HG03457 (cell line): ENCODE measurements at regions not wholly inside any gene's neighbourhood (a gene's known extent, or its start where the extent isn't known, plus 50 kb on each side); places are given as distances from the start of the nearest gene placed in this dataset.
"Not testable (repeated sequence)": the region's sequence is repeated elsewhere in the genome, so short reads cannot be mapped to it uniquely, and the experiment has no call there.

Experiments used
- ATAC-seq: cut with Tn5 transposase; IDR thresholded peaks from one replicate; pipeline ENCODE4 v1.9.1; 2021; ENCODE audit warnings: moderate number of reproducible peaks; ENCODE audit not compliant: unreplicated experiment

DNA sequence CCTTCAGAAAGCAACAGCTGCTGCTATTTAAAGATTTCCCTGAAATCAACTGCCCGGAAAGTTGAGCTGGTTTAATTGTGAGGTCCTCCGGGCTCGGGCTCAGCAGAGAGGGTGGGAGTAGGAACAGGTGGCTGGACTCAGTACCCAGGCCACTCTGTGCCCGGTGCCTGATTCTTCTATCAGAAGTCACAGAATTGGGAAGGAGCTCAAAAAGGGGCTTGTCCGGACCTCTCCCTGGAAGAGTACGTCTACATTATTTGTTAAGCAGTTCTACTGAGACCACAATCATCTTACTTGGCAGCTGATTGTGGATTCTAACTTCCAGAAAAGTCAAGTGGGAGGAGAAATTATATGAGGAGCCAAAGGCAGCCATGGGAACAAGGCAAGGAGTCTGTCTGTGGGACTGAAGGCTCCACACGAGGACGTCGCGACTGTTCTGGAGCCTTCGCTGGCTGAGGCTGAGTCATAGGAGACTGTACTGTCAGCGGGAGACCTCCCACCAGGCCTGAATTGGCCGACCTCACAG, 91.7 kb upstream of the ANKRD10 start:
- ATAC-seq: no peak

GRCh38 chr13:111005808-111006505, 91.1 kb upstream of the ANKRD10 start:
- ATAC-seq: no peak

DNA sequence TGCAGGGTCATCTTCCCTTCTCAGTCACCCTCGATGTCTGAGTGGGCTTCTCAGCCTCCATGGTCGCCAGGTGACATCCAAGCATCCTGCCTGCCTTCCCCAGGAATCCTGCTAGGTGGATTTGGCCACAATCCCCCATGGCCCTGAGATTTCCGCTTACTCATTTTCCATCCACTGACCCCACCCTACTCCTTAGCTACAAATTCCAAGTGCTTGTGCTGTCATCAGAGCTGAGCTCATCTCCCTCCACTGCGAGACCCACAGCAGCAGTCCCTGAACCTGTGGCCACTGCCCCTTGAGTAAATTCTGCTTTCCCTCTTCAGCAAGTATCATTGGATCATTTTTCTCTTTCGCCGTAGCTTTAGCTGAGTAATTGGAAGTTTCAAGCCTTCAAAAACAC, 90.5 kb upstream of the ANKRD10 start:
- no peak for ATAC-seq

- ATAC-seq: no peak
These were observed 89.6 kb upstream of the ANKRD10 start for GRCh38 chr13:111004444-111004843.

GRCh38 chr13:111001636-111002035, 86.8 kb upstream of the ANKRD10 start:
- no peak for ATAC-seq

DNA sequence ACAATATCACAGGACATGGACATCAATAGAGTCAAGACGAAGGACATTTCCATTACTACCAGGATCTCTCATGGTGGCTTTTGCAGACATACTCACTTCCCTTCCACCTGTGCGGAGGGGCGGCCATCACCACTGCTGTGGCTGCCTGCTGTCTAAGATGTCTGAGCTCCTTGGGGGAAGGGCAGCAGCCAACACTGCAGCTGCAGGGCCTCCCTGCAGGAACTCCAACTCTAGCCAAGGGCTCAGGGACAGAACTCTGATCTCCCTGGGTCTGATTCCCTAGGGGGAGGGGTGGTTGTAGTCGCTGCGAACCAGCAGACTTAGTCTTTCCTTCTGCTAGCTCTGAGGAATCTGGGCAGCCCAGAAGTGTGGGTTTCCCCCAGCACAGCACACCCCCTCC, 78.9 kb upstream of the ANKRD10 start:
- no peak for ATAC-seq

DNA sequence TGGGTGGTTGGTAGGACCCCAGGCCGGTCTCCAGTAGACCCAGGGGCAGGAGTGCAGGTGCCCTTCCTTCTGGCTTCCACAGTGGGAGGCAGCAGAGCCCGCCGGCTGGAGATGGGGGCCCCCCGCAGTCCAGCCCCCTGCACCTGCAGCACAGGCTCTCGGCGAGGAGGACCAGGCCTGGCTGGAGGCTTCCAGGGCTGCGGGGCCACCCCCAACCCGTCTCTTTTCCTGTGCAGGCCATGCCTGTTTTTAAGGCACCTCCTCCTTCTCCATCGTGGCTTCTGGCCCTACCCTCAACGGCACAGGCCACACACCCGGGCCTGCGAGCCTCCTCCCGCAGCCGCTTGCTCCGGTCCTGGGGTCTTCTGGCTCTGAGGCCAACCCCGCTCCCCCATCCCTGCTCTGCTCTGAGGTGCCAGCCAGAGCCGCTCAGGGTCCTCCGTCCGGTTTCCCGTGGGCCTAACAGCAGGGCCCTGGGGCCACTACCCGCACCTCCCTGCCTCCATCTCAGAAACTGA, 77.2 kb upstream of the ANKRD10 start:
- no peak for ATAC-seq

- no peak for ATAC-seq
These were observed 74.5 kb upstream of the ANKRD10 start for GRCh38 chr13:110989331-110989730.

- ATAC-seq: no peak
These were observed 70.7 kb upstream of the ANKRD10 start for GRCh38 chr13:110985541-110985940.

- ATAC-seq: no peak
These were observed 69.9 kb upstream of the ANKRD10 start for GRCh38 chr13:110984798-110985197.

DNA sequence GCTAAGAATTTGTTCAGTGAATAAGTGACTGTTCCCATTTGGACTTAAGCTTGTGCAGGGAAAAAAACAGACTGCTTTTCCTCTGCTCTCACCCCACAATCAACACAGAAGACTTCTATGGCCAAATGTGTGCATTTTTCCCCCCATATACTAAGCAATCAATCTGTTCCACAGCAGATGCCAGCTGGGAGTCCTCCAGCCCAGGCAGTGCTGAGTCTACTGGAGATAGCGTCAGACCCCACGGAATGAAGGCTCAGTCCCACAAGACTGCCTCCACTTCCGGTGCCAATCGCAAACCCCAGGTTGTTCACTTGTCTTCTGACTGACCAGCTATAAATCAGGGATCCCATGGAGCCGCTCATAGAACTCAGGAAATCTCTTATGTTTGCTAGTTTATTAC, 69.5 kb upstream of the ANKRD10 start:
- no peak for ATAC-seq

DNA sequence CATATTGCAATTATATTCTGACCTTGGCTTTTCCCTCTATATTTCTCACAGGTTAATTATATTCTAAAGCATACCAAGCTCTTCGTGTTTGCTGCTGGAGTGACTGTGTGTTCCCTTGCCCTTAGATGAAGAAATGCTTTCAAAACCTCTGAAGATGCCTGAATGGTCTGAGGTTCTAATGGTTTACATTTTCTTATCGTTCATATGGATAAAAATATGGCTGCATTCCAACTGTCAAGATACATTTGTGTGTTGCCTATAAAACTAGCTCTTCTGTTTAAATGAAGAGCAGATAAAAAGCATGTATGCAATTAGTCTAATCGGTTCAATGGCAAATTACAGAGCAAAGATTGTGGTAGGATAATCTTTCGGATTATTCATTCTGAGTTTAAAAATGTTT, 68.4 kb upstream of the ANKRD10 start:
- no peak for ATAC-seq

DNA sequence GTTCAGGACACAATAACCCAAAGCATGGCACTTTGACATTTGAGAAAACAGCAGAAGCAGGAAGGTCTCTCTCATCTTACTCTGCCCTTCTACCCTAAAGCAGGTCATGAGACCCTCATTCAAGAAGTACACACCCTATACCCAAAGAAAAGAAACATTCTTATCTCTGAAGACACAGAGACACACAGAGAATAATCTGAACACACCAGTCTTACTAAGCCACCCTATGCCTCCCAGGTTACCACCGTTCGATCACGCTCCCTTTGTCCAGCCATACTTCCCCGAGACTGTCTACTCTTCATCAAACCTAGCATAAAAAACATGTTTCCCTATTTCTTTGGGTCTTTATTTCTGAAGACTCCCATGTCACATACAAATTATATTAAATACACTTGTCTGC, 66.5 kb upstream of the ANKRD10 start:
- ATAC-seq: no peak

DNA sequence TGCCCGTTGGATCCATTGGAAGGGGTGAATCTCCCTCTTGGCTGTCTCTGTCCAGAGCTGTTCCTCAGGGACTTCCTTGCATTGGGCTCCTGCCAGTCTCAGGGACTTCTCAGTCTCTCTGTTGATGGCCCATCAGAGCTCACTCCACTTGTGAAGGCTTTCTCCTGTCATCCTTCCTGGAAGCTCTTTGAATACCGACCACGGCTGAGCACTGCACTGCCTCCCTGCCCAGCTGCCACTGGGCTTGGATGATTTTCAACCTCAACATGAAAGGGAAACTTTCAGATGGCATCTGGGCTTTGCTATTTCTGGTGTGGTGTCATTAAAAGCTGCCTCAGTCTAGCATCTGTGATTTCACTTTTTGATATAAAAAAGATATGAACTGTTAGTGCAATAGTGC, 66.1 kb upstream of the ANKRD10 start:
- ATAC-seq: no peak

DNA sequence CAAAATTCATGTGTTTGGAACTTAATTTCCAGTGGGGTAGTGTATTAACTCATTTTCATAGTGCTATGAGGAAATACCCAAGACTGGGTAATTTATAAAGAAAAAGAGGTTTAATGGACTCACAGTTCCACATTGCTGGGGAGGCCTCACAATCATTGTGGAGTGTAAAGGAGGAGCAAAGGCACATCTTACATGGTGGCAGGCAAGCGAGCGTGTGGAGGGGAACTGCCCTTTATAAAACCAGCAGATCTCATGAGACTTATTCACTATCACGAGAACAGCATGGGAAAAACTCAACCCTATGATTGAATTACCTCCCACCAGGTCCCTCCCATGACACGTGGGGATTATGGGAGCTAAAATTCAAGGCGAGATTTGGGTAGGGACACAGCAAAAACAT, 64.3 kb upstream of the ANKRD10 start:
- not testable (repeated sequence) for ATAC-seq

- ATAC-seq: no peak
These were observed 63.5 kb upstream of the ANKRD10 start for GRCh38 chr13:110978390-110978789.

DNA sequence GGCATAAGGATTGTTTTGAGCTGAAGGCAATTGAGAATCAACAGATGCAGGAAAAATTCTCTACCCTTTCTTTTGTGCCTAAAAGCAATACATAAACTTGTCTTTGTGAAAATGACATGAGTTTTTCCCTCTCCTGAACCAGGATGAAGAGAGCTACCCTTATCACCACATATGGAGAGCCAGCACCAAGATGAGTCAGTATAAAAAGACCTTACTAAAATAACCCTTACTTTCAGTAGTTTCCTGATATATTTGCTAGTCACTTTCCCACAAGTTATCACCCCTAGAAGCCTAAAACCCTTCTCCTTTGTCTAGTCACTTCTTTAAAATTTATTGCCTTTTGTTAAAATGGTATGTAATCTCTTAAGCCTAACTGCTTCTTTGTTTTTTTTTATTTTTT, 61.9 kb upstream of the ANKRD10 start:
- ATAC-seq: no peak

DNA sequence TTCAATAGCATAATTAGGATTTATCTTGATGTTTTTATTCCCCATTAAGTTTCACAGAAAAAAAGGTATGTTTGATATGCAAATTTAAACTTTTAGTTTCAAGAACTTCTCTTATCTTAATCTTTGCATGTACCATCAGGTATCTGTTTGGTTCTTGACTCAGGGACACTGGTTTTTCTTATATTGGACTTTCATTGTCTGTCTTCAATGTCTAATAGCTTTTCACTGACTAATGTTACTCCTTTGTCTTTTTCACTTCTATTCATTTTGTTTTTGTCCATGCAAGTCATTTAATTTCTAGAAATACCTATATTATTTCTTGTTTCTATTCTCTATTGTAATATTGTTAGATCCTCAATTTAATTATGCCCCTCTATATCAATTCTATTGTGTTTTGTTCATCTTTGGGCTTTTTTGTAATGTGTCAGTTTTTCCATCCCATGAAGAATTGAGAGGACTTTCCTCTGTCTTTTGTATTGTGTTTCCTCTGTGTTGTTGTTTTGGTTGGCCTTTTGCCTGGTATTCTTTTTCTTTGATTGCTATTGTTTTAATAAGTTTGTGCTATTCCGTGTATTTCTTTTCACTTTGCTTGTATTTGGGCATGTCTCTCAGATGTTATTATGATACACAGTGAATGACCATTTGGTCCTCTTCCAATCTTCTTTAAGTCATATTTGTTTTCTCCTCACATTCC, 58.3 kb upstream of the ANKRD10 start:
- ATAC-seq: no peak

DNA sequence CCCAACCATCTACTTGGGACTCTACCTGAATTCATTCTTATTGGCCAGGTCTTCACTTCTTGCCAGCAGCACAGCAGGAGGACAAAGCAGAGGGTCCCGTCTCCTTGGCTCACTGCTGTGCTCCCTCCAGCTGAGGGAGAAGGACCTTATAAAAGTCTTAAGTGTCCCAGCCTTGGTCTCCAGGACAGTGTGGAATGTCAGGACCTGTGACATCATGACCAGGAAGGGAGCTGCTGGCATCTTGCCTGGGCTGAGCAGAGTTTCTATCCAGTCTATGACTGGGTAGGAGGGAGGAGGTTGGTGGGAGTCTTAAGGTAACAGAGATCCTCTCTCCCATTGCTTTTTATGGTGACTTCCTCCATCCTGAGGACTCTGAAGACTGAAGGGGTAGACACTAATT, 56.6 kb upstream of the ANKRD10 start:
- no peak for ATAC-seq

DNA sequence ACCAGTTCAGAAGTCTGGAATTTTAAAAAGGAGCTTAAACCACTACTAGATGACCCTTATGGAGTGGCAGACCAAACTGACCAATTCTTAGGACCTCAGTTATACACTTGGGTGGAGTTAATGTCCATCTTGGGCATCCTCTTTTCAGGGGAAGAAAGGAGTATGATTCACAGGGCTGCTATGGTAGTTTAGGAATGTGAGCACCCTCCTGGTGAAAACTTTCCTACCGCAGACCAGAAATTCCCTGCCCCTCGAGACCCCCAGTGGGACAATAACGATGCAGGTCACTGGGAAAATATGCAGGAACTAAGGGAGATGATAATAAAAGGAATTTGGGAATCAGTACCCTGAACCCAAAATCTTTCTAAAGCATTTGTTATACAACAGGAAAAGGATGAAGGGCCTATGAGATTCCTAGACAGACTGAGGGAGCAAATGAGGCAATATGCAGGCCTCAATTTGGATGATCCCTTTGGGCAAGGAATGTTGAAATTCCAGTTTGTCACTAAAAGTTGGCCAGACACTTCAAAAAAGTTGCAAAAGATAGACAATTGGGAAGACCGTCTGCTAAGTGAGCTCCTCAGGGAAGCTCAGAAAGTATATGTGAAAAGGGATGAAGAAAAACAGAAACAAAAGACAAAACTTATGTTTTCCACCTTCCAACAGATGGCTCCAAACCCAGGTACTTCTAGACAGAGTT, 52.4 kb upstream of the ANKRD10 start:
- ATAC-seq: not testable (repeated sequence)

DNA sequence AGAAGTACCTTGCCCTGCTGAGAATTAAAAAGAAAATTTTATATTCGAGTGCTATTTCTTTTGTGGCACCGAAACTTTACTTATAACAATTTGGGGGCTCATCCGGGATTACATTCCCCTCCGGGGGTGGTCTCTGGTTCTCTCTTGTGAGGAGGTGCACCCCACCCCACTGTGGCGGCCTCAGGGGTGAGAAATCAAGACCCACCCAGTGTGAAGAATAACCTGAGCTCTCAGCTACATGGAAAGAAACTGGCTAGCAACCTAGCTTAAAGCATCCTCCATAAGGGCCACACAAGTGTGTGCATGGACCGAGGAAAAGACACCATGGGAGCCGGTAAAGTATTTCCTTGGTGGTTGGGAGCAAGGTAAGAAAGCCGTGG, 50.9 kb upstream of the ANKRD10 start:
- no peak for ATAC-seq
